H1 (cell line): ENCODE measurements at regions not wholly inside any gene's neighbourhood (a gene's known extent, or its start where the extent isn't known, plus 50 kb on each side); places are given as distances from the start of the nearest gene placed in this dataset.

Source experiments
- MAFK ChIP-seq: IDR thresholded peaks from 2 replicates; pipeline ENCODE4 v1.6.1; 2012; ENCODE audit warnings: low read depth, mild to moderate bottlenecking, improper control_type of control experiment, low read length
- RFX5 ChIP-seq: IDR thresholded peaks from 2 replicates; pipeline ENCODE4 v1.6.1; 2011; ENCODE audit warnings: low read depth, low read length, improper control_type of control experiment, borderline replicate concordance
- TEAD4 ChIP-seq: IDR thresholded peaks from 2 replicates; pipeline ENCODE4 v1.6.1; 2012; ENCODE audit warnings: low read depth, low read length, inconsistent platforms, mixed read lengths
- YY1 ChIP-seq: IDR thresholded peaks from 2 replicates; pipeline ENCODE4 v1.6.1; 2011; ENCODE audit warnings: low read depth, mild to moderate bottlenecking, low read length
- ZNF274 ChIP-seq: IDR thresholded peaks from 2 replicates; pipeline ENCODE4 v1.7.0; 2012; ENCODE audit warnings: low read length, borderline replicate concordance; ENCODE audit errors: extremely low read depth

DNA sequence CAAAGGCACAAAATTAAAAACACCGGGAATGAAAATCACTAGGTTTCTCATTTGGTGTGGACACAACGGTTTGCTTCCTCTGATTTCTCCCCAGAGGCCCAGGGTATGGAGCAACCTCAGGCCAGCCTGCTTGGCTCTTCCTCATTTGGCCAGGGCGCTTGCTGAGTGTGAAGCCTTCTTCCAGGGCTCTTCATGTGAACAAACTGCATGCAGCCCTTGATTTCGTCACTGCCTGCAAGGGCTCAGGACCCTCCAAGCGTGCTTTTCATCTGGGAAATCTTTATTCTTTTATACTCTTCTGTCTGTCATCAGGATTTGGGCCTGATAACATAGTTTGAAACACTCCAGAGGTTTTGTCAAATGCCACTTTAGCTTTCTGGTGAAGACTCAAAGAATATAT is 122.6 kb upstream of the KLF4 start:
- TF ChIP-seq ZNF274 (no peak), RFX5 (no peak), YY1 (no peak), TEAD4 (no peak), MAFK (no peak)
